ENCODE measurements at regions not wholly inside any gene's neighbourhood (a gene's known extent, or its start where the extent isn't known, plus 50 kb on each side); places are given as distances from the start of the nearest gene placed in this dataset.

DNA sequence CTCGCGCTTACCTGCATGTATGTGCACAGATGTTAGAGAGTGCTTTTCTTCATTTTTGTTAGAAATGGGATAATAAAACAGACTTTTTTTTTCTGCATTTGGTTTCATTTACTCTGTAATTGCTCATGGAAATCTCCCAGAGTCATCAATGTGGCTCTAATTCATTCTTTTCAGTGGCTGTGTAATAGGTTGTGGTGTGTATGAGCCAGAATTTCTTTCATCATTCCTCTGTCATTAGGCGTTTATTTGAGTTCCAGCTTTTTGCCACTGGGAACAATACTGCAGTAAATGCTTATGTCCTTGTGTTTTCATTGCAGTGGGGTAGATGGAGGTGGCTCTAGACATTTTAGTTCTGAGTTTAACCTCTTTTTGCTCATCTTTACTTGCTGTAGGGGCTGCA, 118.9 kb downstream of the NXNL2 start:
- TF ChIP-seq POLR2AphosphoS5 (IDR thresholded peaks at IDR 0.05; ENCODE audit: low read depth, low read length) (no peak), REST (IDR thresholded peaks at IDR 0.05; ENCODE audit: insufficient read depth in 1 of 2, low read depth in 2 of 2, low read length in 2 of 2) (no peak), TAF1 (IDR thresholded peaks at IDR 0.05; ENCODE audit: borderline replicate concordance, insufficient read depth, low read length) (no peak), SIN3A (IDR thresholded peaks at IDR 0.05; ENCODE audit: borderline replicate concordance, insufficient read depth, low read length) (no peak)

Measured in PFSK-1 (cell line).